Lung (tissue), 11 donors: ENCODE measurements at regions not wholly inside any gene's neighbourhood (a gene's known extent, or its start where the extent isn't known, plus 50 kb on each side); places are given as distances from the start of the nearest gene placed in this dataset.

Source experiments
- ATAC-seq: fragments of 200-7000 bp; cut with Tn5 transposase; one replicate; pipeline ENCODE4 v1.9.1; 2020; ENCODE audit warnings: moderate number of reproducible peaks; ENCODE audit not compliant: insufficient read depth, low FRiP score
- DNase-seq, 3 donors: peaks; one replicate each; pipeline ENCODE4 v3.0.0-alpha.2; 2013 to 2017
- H3K27ac ChIP-seq, 2 donors: one replicate each; pipeline ENCODE4 v1.5.1; 2013; ENCODE audit warnings: mild to moderate bottlenecking in 2 of 2, moderate library complexity in 2 of 2, control low read depth in 1 of 2, inconsistent platforms in 1 of 2, low read depth in 1 of 2, low read length in 1 of 2
- H3K27me3 ChIP-seq, 3 donors: one replicate each; pipeline ENCODE4 v1.5.1; 2013; ENCODE audit warnings: low read length in 2 of 3; ENCODE audit not compliant: control insufficient read depth in 3 of 3, insufficient read depth in 3 of 3
- H3K36me3 ChIP-seq, 4 donors: one replicate each; pipeline ENCODE4 v1.5.1; 2013; ENCODE audit warnings: low read length in 4 of 4, mild to moderate bottlenecking in 1 of 4, moderate library complexity in 1 of 4; ENCODE audit not compliant: control insufficient read depth in 4 of 4, insufficient read depth in 4 of 4
- H3K4me1 ChIP-seq, 5 donors: one replicate each; pipeline ENCODE4 v1.5.1; 2013; ENCODE audit warnings: low read length in 5 of 5, mild to moderate bottlenecking in 2 of 5, moderate library complexity in 1 of 5; ENCODE audit not compliant: control insufficient read depth in 5 of 5, insufficient read depth in 5 of 5
- H3K4me3 ChIP-seq: one replicate; pipeline ENCODE4 v1.5.1; 2013; ENCODE audit warnings: mild to moderate bottlenecking, control low read depth, moderate library complexity
- H3K9ac ChIP-seq, 2 donors: one replicate each; pipeline ENCODE4 v1.5.1; 2013; ENCODE audit warnings: low read length in 2 of 2, control low read depth in 1 of 2; ENCODE audit not compliant: insufficient read depth in 1 of 2
- H3K9me3 ChIP-seq, 4 donors: one replicate each; pipeline ENCODE4 v1.5.1; 2013; ENCODE audit warnings: low read length in 3 of 4, mild to moderate bottlenecking in 1 of 4, moderate library complexity in 1 of 4; ENCODE audit not compliant: control insufficient read depth in 4 of 4, insufficient read depth in 3 of 4
- WGBS, 2 donors: extraction: QIAGEN DNeasy Blood & Tissue Kit; methylation state at CpG; one replicate each; pipeline ENCODE4 v1.1.7; 2013; 5-methylcytosine and 5-hydroxymethylcytosine counted together
- TF ChIP-seq, protein P1 (sequence below): IDR thresholded peaks from 2 replicates; pipeline ENCODE4 v1.5.1; 2012; ENCODE audit warnings: mild to moderate bottlenecking; ENCODE audit errors: control extremely low read depth, extremely low read depth
- donor health status: control.
- donor health status: control.
- donor health status: Bipolar disorder and iron deficiency.
- donor health status: healthy.
- donor health status: DM: yes; HTN: yes; CAD: no.

- ATAC-seq (no peak), DNase-seq (no peak)
- Histone ChIP-seq H3K36me3 (no peaks in the 10 kb centered on the region), H3K4me3 (no peak overlapping the region), H3K9me3 (peaks cover 0 to 4% (median 0%) of the 10 kb centered on the region in 4 donors), H3K27me3 (no peaks in the 10 kb centered on the region), H3K27ac (no peak overlapping the region), H3K4me1 (peaks cover 0 to 5% (median 0%) of the 10 kb centered on the region in 5 donors), H3K9ac (no peak overlapping the region)
- WGBS, 2 donors = 67 to 90% methylated on average over 4 of the region's 4 CpGs
- TF ChIP-seq, protein P1, sequence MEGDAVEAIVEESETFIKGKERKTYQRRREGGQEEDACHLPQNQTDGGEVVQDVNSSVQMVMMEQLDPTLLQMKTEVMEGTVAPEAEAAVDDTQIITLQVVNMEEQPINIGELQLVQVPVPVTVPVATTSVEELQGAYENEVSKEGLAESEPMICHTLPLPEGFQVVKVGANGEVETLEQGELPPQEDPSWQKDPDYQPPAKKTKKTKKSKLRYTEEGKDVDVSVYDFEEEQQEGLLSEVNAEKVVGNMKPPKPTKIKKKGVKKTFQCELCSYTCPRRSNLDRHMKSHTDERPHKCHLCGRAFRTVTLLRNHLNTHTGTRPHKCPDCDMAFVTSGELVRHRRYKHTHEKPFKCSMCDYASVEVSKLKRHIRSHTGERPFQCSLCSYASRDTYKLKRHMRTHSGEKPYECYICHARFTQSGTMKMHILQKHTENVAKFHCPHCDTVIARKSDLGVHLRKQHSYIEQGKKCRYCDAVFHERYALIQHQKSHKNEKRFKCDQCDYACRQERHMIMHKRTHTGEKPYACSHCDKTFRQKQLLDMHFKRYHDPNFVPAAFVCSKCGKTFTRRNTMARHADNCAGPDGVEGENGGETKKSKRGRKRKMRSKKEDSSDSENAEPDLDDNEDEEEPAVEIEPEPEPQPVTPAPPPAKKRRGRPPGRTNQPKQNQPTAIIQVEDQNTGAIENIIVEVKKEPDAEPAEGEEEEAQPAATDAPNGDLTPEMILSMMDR = no peak
Observed at GRCh38 chr7:46633630-46634240, 712.7 kb upstream of the IGFBP3 start.

- no peak overlapping the region for H3K27ac ChIP-seq
- H3K9ac ChIP-seq = no peak overlapping the region
- no peaks in the 10 kb centered on the region for H3K36me3 ChIP-seq
- 62 to 77% methylated on average over 2 of the region's 2 CpGs for WGBS, 2 donors
- no peak for DNase-seq
- TF ChIP-seq, protein P1 = no peak
- no peaks in the 10 kb centered on the region for H3K27me3 ChIP-seq
- peaks cover 0 to 4% (median 0%) of the 10 kb centered on the region in 4 donors for H3K9me3 ChIP-seq
- peaks cover 0 to 5% (median 0%) of the 10 kb centered on the region in 5 donors for H3K4me1 ChIP-seq
- H3K4me3 ChIP-seq = no peak overlapping the region
- ATAC-seq = no peak
Observed at GRCh38 chr7:46633200-46633599, 712.1 kb upstream of the IGFBP3 start.

DNA sequence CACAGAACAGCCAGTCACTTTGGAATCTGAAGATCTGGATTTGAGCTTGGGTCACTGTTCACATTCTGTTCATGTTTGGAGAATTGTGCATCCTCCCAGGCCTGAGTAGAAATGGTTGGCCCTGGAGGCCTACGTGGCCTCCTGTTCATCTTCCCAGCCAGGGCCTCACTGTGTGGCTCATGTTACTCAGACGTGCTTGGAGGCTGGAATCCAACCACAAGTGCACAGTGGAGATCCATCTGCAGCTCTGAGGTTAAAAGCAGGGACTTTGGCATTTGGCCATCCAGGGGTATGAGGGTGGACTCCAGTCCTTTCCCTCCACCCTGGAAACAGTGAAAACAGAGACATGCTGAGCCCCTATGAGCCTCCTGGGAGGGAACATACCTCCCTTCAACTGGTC is 709.0 kb upstream of the IGFBP3 start:
- no peaks in the 10 kb centered on the region for H3K36me3 ChIP-seq
- H3K4me3 ChIP-seq = no peak overlapping the region
- WGBS, 2 donors = 64 to 69% methylated on average over 2 of the region's 2 CpGs
- ATAC-seq = no peak
- no peak for DNase-seq
- peaks cover 0 to 15% (median 0%) of the 10 kb centered on the region in 5 donors for H3K4me1 ChIP-seq
- H3K9me3 ChIP-seq = no peaks in the 10 kb centered on the region
- TF ChIP-seq, protein P1 = no peak
- H3K27me3 ChIP-seq = no peaks in the 10 kb centered on the region
- no peak overlapping the region for H3K27ac ChIP-seq
- H3K9ac ChIP-seq = no peak overlapping the region

DNA sequence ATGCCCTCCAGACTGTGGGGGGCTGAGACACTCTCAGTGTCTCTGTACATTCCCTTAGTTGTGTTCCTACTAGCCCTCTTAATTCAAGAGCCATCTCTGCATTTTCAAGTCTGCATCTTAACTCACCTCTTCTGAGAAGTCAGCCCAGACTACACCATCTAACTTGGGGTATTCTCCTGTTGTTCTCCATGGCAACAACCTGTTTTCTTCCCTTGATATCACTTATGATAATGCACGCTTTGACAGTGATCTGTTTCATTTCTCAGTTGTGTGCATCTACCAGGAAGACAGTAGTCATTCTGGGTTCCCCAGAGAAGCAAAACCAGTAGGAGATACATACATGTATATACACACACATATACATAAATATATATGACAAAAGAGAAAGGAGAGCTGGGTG is 707.3 kb upstream of the IGFBP3 start:
- Histone ChIP-seq H3K36me3 (no peaks in the 10 kb centered on the region), H3K9ac (no peak overlapping the region), H3K4me3 (no peak overlapping the region), H3K9me3 (no peaks in the 10 kb centered on the region), H3K27ac (no peak overlapping the region), H3K4me1 (peaks cover 0 to 15% (median 0%) of the 10 kb centered on the region in 5 donors), H3K27me3 (no peaks in the 10 kb centered on the region)
- DNase-seq = no peak
- 85 to 86% methylated on average over 1 of the region's 1 CpG for WGBS, 2 donors
- no peak for ATAC-seq
- TF ChIP-seq, protein P1 = no peak
